GM10266 (cell line): ENCODE measurements at regions not wholly inside any gene's neighbourhood (a gene's known extent, or its start where the extent isn't known, plus 50 kb on each side); places are given as distances from the start of the nearest gene placed in this dataset.

Experiments used
- DNase-seq: peaks from one replicate; pipeline ENCODE4 v3.0.0; 2012; ENCODE audit errors: extremely low spot score
- CTCF ChIP-seq: IDR thresholded peaks from 2 replicates; pipeline ENCODE4 v1.5.1; 2012; ENCODE audit warnings: mild to moderate bottlenecking, low read depth; ENCODE audit not compliant: control insufficient read depth, insufficient read depth; ENCODE audit errors: missing control alignments

GRCh38 chr4:114034189-114034588 is 54.7 kb upstream of the ARSJ start:
- TF ChIP-seq CTCF = no peak
- DNase-seq = no peak

- no peak for TF ChIP-seq CTCF
- DNase-seq = no peak
Observed at GRCh38 chr4:114036426-114036825, 57.0 kb upstream of the ARSJ start.

GRCh38 chr4:114036864-114037263 is 57.4 kb upstream of the ARSJ start:
- TF ChIP-seq CTCF = no peak
- no peak for DNase-seq

- no peak for DNase-seq
- no peak for TF ChIP-seq CTCF
Observed at GRCh38 chr4:114037988-114038387, 58.5 kb upstream of the ARSJ start.

- no peak for TF ChIP-seq CTCF
- DNase-seq = no peak
Observed at GRCh38 chr4:114038762-114039387, 59.4 kb upstream of the ARSJ start.

GRCh38 chr4:114040319-114041116 is 61.1 kb upstream of the ARSJ start:
- no peak for TF ChIP-seq CTCF

GRCh38 chr4:114041117-114041475 is 61.6 kb upstream of the ARSJ start:
- no peak for TF ChIP-seq CTCF
- DNase-seq = no peak

More at GRCh38 chr4:114040319-114041116, 61.1 kb upstream of the ARSJ start:
- peak; percentile 8 for DNase-seq
